HL-60 (cell line): ENCODE measurements at regions not wholly inside any gene's neighbourhood (a gene's known extent, or its start where the extent isn't known, plus 50 kb on each side); places are given as distances from the start of the nearest gene placed in this dataset.

Experiments
- DNase-seq, 2 experiments: peaks; one replicate each; pipeline ENCODE4 v3.0.0-alpha.2; 2010 to 2020; ENCODE audit warnings: low read depth in 1 of 2, low spot score in 1 of 2
- H3K27ac ChIP-seq: fragments of 250-450 bp; sonication (Bioruptor Pico); replicated peaks from 2 replicates; pipeline ENCODE4 v1.5.1; 2020; ENCODE audit warnings: mild to moderate bottlenecking, moderate library complexity
- H3K27me3 ChIP-seq: fragments of 250-450 bp; sonication (Bioruptor Pico); 2 replicates; pipeline ENCODE4 v1.5.1; 2021; ENCODE audit warnings: mild to moderate bottlenecking, moderate library complexity; ENCODE audit not compliant: insufficient read depth, poor library complexity, severe bottlenecking
- H3K4me3 ChIP-seq: replicated peaks from 2 replicates; pipeline ENCODE4 v1.5.1; 2011; ENCODE audit warnings: mild to moderate bottlenecking, control low read depth, low read length; ENCODE audit not compliant: insufficient read depth
- GABPA ChIP-seq: IDR thresholded peaks from 2 replicates; pipeline ENCODE4 v1.6.1; 2012; ENCODE audit warnings: low read depth
- POLR2AphosphoS5 ChIP-seq: IDR thresholded peaks from 2 replicates; pipeline ENCODE4 v1.6.1; 2012; ENCODE audit warnings: low read depth
- SPI1 ChIP-seq: IDR thresholded peaks from 2 replicates; pipeline ENCODE4 v1.6.1; 2012; ENCODE audit warnings: low read depth, mild to moderate bottlenecking, borderline replicate concordance
- TF ChIP-seq, protein P1 (sequence below): IDR thresholded peaks from one replicate; pipeline ENCODE4 v1.5.1; 2011; ENCODE audit warnings: low read length, control low read depth, inconsistent platforms; ENCODE audit not compliant: insufficient read depth
- TF ChIP-seq, protein P2 (sequence below): IDR thresholded peaks from 2 replicates; pipeline ENCODE4 v1.6.1; 2012; ENCODE audit warnings: low read depth; ENCODE audit not compliant: insufficient replicate concordance

DNA sequence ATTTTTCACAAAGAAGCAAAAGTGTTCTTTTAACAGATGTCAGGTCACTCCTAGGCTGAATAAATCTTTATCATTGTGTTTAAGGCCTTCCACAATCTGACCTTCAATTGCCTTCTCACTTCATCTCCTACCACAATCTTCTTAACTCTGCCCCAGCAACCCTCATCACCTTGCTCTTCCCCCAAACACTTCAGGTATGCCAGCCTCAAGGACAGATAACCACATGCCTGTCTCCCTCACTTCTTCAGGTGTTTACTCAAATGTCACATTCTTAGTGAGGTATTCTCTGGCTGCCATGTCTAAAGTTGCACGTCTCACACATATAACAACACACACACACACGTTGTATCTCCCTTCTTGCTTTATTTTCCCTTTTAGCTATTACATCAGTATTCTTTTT lies 146.5 kb downstream of the ANKRD50 start:
- TF ChIP-seq, protein P1, sequence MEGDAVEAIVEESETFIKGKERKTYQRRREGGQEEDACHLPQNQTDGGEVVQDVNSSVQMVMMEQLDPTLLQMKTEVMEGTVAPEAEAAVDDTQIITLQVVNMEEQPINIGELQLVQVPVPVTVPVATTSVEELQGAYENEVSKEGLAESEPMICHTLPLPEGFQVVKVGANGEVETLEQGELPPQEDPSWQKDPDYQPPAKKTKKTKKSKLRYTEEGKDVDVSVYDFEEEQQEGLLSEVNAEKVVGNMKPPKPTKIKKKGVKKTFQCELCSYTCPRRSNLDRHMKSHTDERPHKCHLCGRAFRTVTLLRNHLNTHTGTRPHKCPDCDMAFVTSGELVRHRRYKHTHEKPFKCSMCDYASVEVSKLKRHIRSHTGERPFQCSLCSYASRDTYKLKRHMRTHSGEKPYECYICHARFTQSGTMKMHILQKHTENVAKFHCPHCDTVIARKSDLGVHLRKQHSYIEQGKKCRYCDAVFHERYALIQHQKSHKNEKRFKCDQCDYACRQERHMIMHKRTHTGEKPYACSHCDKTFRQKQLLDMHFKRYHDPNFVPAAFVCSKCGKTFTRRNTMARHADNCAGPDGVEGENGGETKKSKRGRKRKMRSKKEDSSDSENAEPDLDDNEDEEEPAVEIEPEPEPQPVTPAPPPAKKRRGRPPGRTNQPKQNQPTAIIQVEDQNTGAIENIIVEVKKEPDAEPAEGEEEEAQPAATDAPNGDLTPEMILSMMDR: no peak
- TF ChIP-seq SPI1 (no peak), GABPA (no peak)
- TF ChIP-seq, protein P2, sequence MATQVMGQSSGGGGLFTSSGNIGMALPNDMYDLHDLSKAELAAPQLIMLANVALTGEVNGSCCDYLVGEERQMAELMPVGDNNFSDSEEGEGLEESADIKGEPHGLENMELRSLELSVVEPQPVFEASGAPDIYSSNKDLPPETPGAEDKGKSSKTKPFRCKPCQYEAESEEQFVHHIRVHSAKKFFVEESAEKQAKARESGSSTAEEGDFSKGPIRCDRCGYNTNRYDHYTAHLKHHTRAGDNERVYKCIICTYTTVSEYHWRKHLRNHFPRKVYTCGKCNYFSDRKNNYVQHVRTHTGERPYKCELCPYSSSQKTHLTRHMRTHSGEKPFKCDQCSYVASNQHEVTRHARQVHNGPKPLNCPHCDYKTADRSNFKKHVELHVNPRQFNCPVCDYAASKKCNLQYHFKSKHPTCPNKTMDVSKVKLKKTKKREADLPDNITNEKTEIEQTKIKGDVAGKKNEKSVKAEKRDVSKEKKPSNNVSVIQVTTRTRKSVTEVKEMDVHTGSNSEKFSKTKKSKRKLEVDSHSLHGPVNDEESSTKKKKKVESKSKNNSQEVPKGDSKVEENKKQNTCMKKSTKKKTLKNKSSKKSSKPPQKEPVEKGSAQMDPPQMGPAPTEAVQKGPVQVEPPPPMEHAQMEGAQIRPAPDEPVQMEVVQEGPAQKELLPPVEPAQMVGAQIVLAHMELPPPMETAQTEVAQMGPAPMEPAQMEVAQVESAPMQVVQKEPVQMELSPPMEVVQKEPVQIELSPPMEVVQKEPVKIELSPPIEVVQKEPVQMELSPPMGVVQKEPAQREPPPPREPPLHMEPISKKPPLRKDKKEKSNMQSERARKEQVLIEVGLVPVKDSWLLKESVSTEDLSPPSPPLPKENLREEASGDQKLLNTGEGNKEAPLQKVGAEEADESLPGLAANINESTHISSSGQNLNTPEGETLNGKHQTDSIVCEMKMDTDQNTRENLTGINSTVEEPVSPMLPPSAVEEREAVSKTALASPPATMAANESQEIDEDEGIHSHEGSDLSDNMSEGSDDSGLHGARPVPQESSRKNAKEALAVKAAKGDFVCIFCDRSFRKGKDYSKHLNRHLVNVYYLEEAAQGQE: no peak
- DNase-seq: no peak
- no peak overlapping the region for H3K4me3 ChIP-seq
- no peaks in the 10 kb centered on the region for H3K27me3 ChIP-seq
- H3K27ac ChIP-seq: no peak overlapping the region

DNA sequence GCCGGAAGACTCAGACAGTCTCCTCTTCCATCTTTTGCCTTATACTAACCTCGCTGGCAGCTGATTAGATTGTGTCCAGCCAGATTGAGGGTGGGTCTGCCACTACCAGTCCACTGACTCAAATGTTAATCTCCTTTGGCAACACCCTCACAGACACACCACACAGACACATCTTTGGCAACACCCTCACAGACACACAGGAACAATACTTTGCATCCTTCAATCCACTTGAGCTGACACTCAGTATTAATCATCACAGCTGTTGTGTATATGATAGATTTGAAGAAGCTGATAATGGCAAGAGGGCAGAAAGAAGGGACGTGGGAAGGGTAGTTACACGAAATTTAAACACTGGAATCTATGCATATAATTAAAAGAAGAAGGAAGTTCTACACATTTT lies 139.5 kb downstream of the ANKRD50 start:
- no peaks in the 10 kb centered on the region for H3K27me3 ChIP-seq
- H3K27ac ChIP-seq: no peak overlapping the region
- no peak overlapping the region for H3K4me3 ChIP-seq
- DNase-seq: no peak
- TF ChIP-seq, protein P1: no peak
- TF ChIP-seq GABPA (no peak), SPI1 (no peak), POLR2AphosphoS5 (no peak)
- TF ChIP-seq, protein P2: no peak

DNA sequence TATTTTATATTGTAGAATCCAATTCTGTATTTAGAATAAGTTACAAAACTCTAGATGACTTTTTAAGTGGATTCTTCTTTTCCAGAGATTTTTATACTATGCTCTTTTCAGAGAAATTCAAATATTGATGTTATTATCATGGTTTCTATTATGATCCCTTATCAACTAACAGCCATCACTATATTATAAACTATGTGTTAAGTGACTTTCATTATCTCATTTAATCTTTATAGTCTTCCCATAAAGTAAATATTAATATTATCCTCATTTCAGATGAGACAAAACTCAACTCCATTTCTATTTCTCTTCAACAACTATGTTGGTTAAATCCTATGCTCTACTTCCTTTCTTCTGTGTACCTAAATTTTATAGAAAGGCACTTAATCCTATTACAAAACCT lies 132.6 kb downstream of the ANKRD50 start:
- Histone ChIP-seq H3K4me3 (no peak overlapping the region), H3K27ac (no peak overlapping the region), H3K27me3 (no peaks in the 10 kb centered on the region)
- DNase-seq: no peak
- TF ChIP-seq, protein P2: no peak
- no peak for TF ChIP-seq GABPA
- TF ChIP-seq, protein P1: no peak
